ENCODE measurements at regions not wholly inside any gene's neighbourhood (a gene's known extent, or its start where the extent isn't known, plus 50 kb on each side); places are given as distances from the start of the nearest gene placed in this dataset.

- no peak overlapping the region for H3K27ac ChIP-seq
- intact Hi-C loops (cut with DNase I) = no loop called here
- peaks cover 0 to 22% (median 17%) of the 10 kb centered on the region in 7 donors for H3K27me3 ChIP-seq
- DNase-seq (no peak), ATAC-seq (peak in 1 of 8 donors; percentile 28)
- no peak for TF ChIP-seq CTCF (IDR thresholded peaks at IDR 0.05)
- no peaks in the 10 kb centered on the region for H3K36me3 ChIP-seq
- WGBS, 2 donors = 70 to 75% methylated on average over 12 of the region's 12 CpGs
- peaks cover 0 to 6% (median 0%) of the 10 kb centered on the region in 9 donors for H3K4me1 ChIP-seq
- H3K9me3 ChIP-seq = no peaks in the 10 kb centered on the region
- H3K4me3 ChIP-seq = no peak overlapping the region
Measured at GRCh38 chr2:234632527-234633391, 135.9 kb upstream of the ARL4C start.

- DNase-seq (no peak), ATAC-seq (no peak)
- Histone ChIP-seq H3K27me3 (peaks cover 0 to 28% (median 17%) of the 10 kb centered on the region in 7 donors), H3K9me3 (no peaks in the 10 kb centered on the region), H3K4me1 (peaks cover 0 to 6% (median 0%) of the 10 kb centered on the region in 9 donors), H3K4me3 (no peak overlapping the region), H3K27ac (no peak overlapping the region), H3K36me3 (no peaks in the 10 kb centered on the region)
- 77 to 80% methylated on average over 13 of the region's 13 CpGs for WGBS, 2 donors
- TF ChIP-seq CTCF (IDR thresholded peaks at IDR 0.05) = no peak
- intact Hi-C loops (cut with DNase I) = no loop called here
Measured at GRCh38 chr2:234631646-234632514, 135.0 kb upstream of the ARL4C start.

GRCh38 chr2:234630801-234631261 is 133.9 kb upstream of the ARL4C start:
- ATAC-seq = no peak
- no peak for TF ChIP-seq CTCF (IDR thresholded peaks at IDR 0.05)
- Histone ChIP-seq H3K9me3 (no peaks in the 10 kb centered on the region), H3K4me3 (no peak overlapping the region), H3K27me3 (peaks cover 0 to 28% (median 17%) of the 10 kb centered on the region in 7 donors), H3K36me3 (no peaks in the 10 kb centered on the region), H3K4me1 (peaks cover 0 to 6% (median 0%) of the 10 kb centered on the region in 9 donors), H3K27ac (no peak overlapping the region)
- no peak for DNase-seq
- intact Hi-C loops (cut with DNase I) = no loop called here
- WGBS, 2 donors = 21 to 28% methylated on average over 6 of the region's 6 CpGs

GRCh38 chr2:234629596-234629995 is 132.7 kb upstream of the ARL4C start:
- intact Hi-C loops (cut with DNase I) = no loop called here
- H3K27me3 ChIP-seq = peaks cover 0 to 28% (median 17%) of the 10 kb centered on the region in 7 donors
- ATAC-seq (no peak), DNase-seq (no peak)
- H3K9me3 ChIP-seq = no peaks in the 10 kb centered on the region
- no peaks in the 10 kb centered on the region for H3K36me3 ChIP-seq
- H3K4me1 ChIP-seq = peaks cover 0 to 6% (median 0%) of the 10 kb centered on the region in 9 donors
- H3K4me3 ChIP-seq = no peak overlapping the region
- no peak overlapping the region for H3K27ac ChIP-seq
- TF ChIP-seq CTCF (IDR thresholded peaks at IDR 0.05) = no peak
- WGBS, 2 donors = 91 to 92% methylated on average over 3 of the region's 3 CpGs

Data from heart right ventricle (tissue), 16 donors.